ENCODE measurements at regions not wholly inside any gene's neighbourhood (a gene's known extent, or its start where the extent isn't known, plus 50 kb on each side); places are given as distances from the start of the nearest gene placed in this dataset.

DNA sequence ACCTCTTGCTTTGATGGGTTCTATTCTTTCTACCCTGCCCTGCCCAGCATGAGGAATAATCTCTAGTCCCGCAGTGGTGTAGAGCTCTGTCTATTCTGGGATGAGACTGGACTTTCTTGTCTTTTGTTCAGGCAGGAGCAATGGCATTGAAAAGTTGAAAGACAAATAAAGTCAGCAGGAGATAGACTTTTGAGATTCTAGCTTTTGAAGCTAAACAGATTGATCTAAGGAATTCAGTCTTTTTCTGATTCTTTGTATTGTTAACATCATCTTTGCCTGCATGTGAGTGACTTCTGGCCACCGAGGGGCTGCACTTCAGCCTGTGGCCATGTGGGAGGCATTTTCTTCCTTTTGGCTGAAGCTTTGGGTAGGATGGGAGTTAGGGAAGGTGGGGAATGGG, 132.4 kb downstream of the MRPL57 start (continued):
- TF ChIP-seq CSRNP3 (CRISPR knock-in tag; IDR thresholded peaks at IDR 0.05) (no peak), POU6F1 (CRISPR knock-in tag; IDR thresholded peaks at IDR 0.05; ENCODE audit: borderline replicate concordance, low read depth) (no peak), TCF4 (CRISPR knock-in tag; IDR thresholded peaks at IDR 0.05; ENCODE audit: borderline replicate concordance) (no peak), RARB (CRISPR knock-in tag; IDR thresholded peaks at IDR 0.05) (no peak), ZFP3 (CRISPR knock-in tag; IDR thresholded peaks at IDR 0.05) (no peak), PATZ1 (CRISPR knock-in tag; IDR thresholded peaks at IDR 0.05; ENCODE audit: borderline replicate concordance) (no peak), ZNF8 (CRISPR knock-in tag; IDR thresholded peaks at IDR 0.05) (no peak), ISL1 (CRISPR knock-in tag; IDR thresholded peaks at IDR 0.05) (no peak), OSR1 (CRISPR knock-in tag; IDR thresholded peaks at IDR 0.05) (no peak), ZFP30 (CRISPR knock-in tag; IDR thresholded peaks at IDR 0.05) (no peak)

- no peak for ATAC-seq
- TF ChIP-seq ISL1 (CRISPR knock-in tag; IDR thresholded peaks at IDR 0.05) (no peak), ESRRG (CRISPR knock-in tag; IDR thresholded peaks at IDR 0.05) (no peak), PATZ1 (CRISPR knock-in tag; IDR thresholded peaks at IDR 0.05; ENCODE audit: borderline replicate concordance) (no peak), ZNF70 (CRISPR knock-in tag; IDR thresholded peaks at IDR 0.05) (no peak), CSRNP3 (CRISPR knock-in tag; IDR thresholded peaks at IDR 0.05) (no peak), ZNF8 (CRISPR knock-in tag; IDR thresholded peaks at IDR 0.05) (no peak), ZFP3 (CRISPR knock-in tag; IDR thresholded peaks at IDR 0.05) (no peak), TCF4 (CRISPR knock-in tag; IDR thresholded peaks at IDR 0.05; ENCODE audit: borderline replicate concordance) (no peak), ZNF565 (CRISPR knock-in tag; conservative IDR thresholded peaks at IDR 0.05; ENCODE audit: low read depth) (no peak), CSDC2 (CRISPR knock-in tag; IDR thresholded peaks at IDR 0.05) (no peak), ZFP30 (CRISPR knock-in tag; IDR thresholded peaks at IDR 0.05) (no peak), TOX (CRISPR knock-in tag; IDR thresholded peaks at IDR 0.05; ENCODE audit: borderline replicate concordance) (no peak), RARB (CRISPR knock-in tag; IDR thresholded peaks at IDR 0.05) (no peak), BACH2 (CRISPR knock-in tag; IDR thresholded peaks at IDR 0.05; ENCODE audit: borderline replicate concordance) (no peak)
- TF ChIP-seq, protein P1, sequence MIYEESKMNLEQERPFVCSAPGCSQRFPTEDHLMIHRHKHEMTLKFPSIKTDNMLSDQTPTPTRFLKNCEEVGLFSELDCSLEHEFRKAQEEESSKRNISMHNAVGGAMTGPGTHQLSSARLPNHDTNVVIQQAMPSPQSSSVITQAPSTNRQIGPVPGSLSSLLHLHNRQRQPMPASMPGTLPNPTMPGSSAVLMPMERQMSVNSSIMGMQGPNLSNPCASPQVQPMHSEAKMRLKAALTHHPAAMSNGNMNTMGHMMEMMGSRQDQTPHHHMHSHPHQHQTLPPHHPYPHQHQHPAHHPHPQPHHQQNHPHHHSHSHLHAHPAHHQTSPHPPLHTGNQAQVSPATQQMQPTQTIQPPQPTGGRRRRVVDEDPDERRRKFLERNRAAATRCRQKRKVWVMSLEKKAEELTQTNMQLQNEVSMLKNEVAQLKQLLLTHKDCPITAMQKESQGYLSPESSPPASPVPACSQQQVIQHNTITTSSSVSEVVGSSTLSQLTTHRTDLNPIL (CRISPR knock-in tag; IDR thresholded peaks at IDR 0.05; ENCODE audit: low read depth) = no peak
- TF ChIP-seq, protein P2, sequence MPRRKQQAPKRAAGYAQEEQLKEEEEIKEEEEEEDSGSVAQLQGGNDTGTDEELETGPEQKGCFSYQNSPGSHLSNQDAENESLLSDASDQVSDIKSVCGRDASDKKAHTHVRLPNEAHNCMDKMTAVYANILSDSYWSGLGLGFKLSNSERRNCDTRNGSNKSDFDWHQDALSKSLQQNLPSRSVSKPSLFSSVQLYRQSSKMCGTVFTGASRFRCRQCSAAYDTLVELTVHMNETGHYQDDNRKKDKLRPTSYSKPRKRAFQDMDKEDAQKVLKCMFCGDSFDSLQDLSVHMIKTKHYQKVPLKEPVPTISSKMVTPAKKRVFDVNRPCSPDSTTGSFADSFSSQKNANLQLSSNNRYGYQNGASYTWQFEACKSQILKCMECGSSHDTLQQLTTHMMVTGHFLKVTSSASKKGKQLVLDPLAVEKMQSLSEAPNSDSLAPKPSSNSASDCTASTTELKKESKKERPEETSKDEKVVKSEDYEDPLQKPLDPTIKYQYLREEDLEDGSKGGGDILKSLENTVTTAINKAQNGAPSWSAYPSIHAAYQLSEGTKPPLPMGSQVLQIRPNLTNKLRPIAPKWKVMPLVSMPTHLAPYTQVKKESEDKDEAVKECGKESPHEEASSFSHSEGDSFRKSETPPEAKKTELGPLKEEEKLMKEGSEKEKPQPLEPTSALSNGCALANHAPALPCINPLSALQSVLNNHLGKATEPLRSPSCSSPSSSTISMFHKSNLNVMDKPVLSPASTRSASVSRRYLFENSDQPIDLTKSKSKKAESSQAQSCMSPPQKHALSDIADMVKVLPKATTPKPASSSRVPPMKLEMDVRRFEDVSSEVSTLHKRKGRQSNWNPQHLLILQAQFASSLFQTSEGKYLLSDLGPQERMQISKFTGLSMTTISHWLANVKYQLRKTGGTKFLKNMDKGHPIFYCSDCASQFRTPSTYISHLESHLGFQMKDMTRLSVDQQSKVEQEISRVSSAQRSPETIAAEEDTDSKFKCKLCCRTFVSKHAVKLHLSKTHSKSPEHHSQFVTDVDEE (CRISPR knock-in tag; IDR thresholded peaks at IDR 0.05) = no peak
Observed at GRCh38 chr13:21309542-21310172, 133.2 kb downstream of the MRPL57 start.
